GM12892 (cell line): ENCODE measurements at regions not wholly inside any gene's neighbourhood (a gene's known extent, or its start where the extent isn't known, plus 50 kb on each side); places are given as distances from the start of the nearest gene placed in this dataset.

Experiments used
- POLR2A ChIP-seq: IDR thresholded peaks from 2 replicates; pipeline ENCODE4 v1.6.1; 2011; ENCODE audit warnings: low read depth, low read length, control low read depth
- POLR2AphosphoS5 ChIP-seq: IDR thresholded peaks from 2 replicates; pipeline ENCODE4 v1.6.1; 2011; ENCODE audit warnings: low read depth, low read length, control low read depth
- TAF1 ChIP-seq: IDR thresholded peaks from 2 replicates; pipeline ENCODE4 v1.6.1; 2011; ENCODE audit warnings: low read depth, mild to moderate bottlenecking, control low read depth, low read length, borderline replicate concordance

GRCh38 chr5:133854554-133854953, 113.9 kb downstream of the C5orf15 start:
- TF ChIP-seq POLR2AphosphoS5 (no peak), POLR2A (no peak), TAF1 (no peak)
